ENCODE measurements at regions not wholly inside any gene's neighbourhood (a gene's known extent, or its start where the extent isn't known, plus 50 kb on each side); places are given as distances from the start of the nearest gene placed in this dataset.

- no peak for TF ChIP-seq CTCF (IDR thresholded peaks at IDR 0.05)
- TF ChIP-seq POLR2AphosphoS5 (IDR thresholded peaks at IDR 0.05) = no peak
- TF ChIP-seq POLR2A (IDR thresholded peaks at IDR 0.05; ENCODE audit: low read depth) = no peak
- TF ChIP-seq EP300 (IDR thresholded peaks at IDR 0.05) = no peak
Observed at GRCh38 chr1:199124351-199124750, 485.5 kb downstream of the PTPRC start.
